ENCODE measurements at regions not wholly inside any gene's neighbourhood (a gene's known extent, or its start where the extent isn't known, plus 50 kb on each side); places are given as distances from the start of the nearest gene placed in this dataset.

GRCh38 chr5:18433336-18433735, 799.1 kb downstream of the TAF11L14 start:
- Histone ChIP-seq H3K9me3 (ENCODE audit: control insufficient read depth, insufficient read depth, low read depth, low read length) (no peaks in the 10 kb centered on the region), H3K36me3 (ENCODE audit: control insufficient read depth in 2 of 2, insufficient read depth in 1 of 2, low read length in 2 of 2) (no peaks in the 10 kb centered on the region), H3K4me1 (ENCODE audit: control insufficient read depth, insufficient read depth, low read length) (no peaks in the 10 kb centered on the region), H3K27ac (ENCODE audit: extremely low read depth, low read depth, low read length) (no peak overlapping the region), H3K4me3 (ENCODE audit: low read depth, low read length) (no peak overlapping the region)
- ChIA-PET CTCF (interaction anchor here (1.5 kb wide), 1 partner anchor 18 kb away, joined by 4 read pairs; no protein-coding TSS in a partner anchor), POLR2A (no interaction called here)
- no peak for TF ChIP-seq GLI4 (tag by site-specific recombination; IDR thresholded peaks at IDR 0.05)
- TF ChIP-seq ZNF707 (tag by site-specific recombination; IDR thresholded peaks at IDR 0.05): no peak
- TF ChIP-seq ZBTB11 (tag by site-specific recombination; conservative IDR thresholded peaks at IDR 0.05; ENCODE audit: low read depth): no peak
- TF ChIP-seq ZSCAN4 (tag by site-specific recombination; IDR thresholded peaks at IDR 0.05): no peak
- no peak for TF ChIP-seq ZNF747 (tag by site-specific recombination; IDR thresholded peaks at IDR 0.05)
- no peak for TF ChIP-seq ZBTB20 (tag by site-specific recombination; IDR thresholded peaks at IDR 0.05)
- no peak for TF ChIP-seq ZNF175 (tag by site-specific recombination; IDR thresholded peaks at IDR 0.05)
- TF ChIP-seq ZNF654 (tag by site-specific recombination; IDR thresholded peaks at IDR 0.05; ENCODE audit: low read depth): no peak
- no peak for TF ChIP-seq ZNF121 (tag by site-specific recombination; IDR thresholded peaks at IDR 0.05)
- no peak for TF ChIP-seq KLF7 (tag by site-specific recombination; IDR thresholded peaks at IDR 0.05; ENCODE audit: borderline replicate concordance)
- TF ChIP-seq KLF17 (tag by site-specific recombination; IDR thresholded peaks at IDR 0.05): no peak
- no peak for TF ChIP-seq PATZ1 (tag by site-specific recombination; IDR thresholded peaks at IDR 0.05)
- no peak for TF ChIP-seq KLF1 (tag by site-specific recombination; IDR thresholded peaks at IDR 0.05)

GRCh38 chr5:18438126-18438525, 803.9 kb downstream of the TAF11L14 start:
- CTCF ChIA-PET: no interaction called here
- TF ChIP-seq ZNF394 (tag by site-specific recombination; IDR thresholded peaks at IDR 0.05; ENCODE audit: borderline replicate concordance) (no peak), ZSCAN18 (tag by site-specific recombination; IDR thresholded peaks at IDR 0.05) (no peak), ZNF248 (tag by site-specific recombination; IDR thresholded peaks at IDR 0.05) (no peak), INSM2 (tag by site-specific recombination; IDR thresholded peaks at IDR 0.05) (no peak), ZSCAN30 (tag by site-specific recombination; IDR thresholded peaks at IDR 0.05) (no peak), ZNF146 (tag by site-specific recombination; IDR thresholded peaks at IDR 0.05) (no peak)

More at GRCh38 chr5:18438126-18438525, 803.9 kb downstream of the TAF11L14 start:
- no peaks in the 10 kb centered on the region for H3K36me3 ChIP-seq (ENCODE audit: control insufficient read depth in 2 of 2, insufficient read depth in 1 of 2, low read length in 2 of 2)
- no peak overlapping the region for H3K27ac ChIP-seq (ENCODE audit: extremely low read depth, low read depth, low read length)
- no peaks in the 10 kb centered on the region for H3K4me1 ChIP-seq (ENCODE audit: control insufficient read depth, insufficient read depth, low read length)
- no peak overlapping the region for H3K4me3 ChIP-seq (ENCODE audit: low read depth, low read length)
- POLR2A ChIA-PET: no interaction called here
- H3K9me3 ChIP-seq (ENCODE audit: control insufficient read depth, insufficient read depth, low read depth, low read length): no peaks in the 10 kb centered on the region

All from HEK293 (cell line).